Astrocyte (in vitro differentiated cells and primary cell): ENCODE measurements at regions not wholly inside any gene's neighbourhood (a gene's known extent, or its start where the extent isn't known, plus 50 kb on each side); places are given as distances from the start of the nearest gene placed in this dataset.

ENCODE experiments used
- CTCF ChIP-seq: IDR thresholded peaks from 2 replicates; pipeline ENCODE4 v1.5.1; 2011; ENCODE audit warnings: low read depth, mild to moderate bottlenecking, inconsistent platforms, low read length, moderate library complexity; ENCODE audit not compliant: insufficient read depth
- EZH2 ChIP-seq: IDR thresholded peaks from 2 replicates; pipeline ENCODE4 v1.6.1; 2012; ENCODE audit warnings: mild to moderate bottlenecking, low read length, inconsistent platforms; ENCODE audit not compliant: insufficient read depth

GRCh38 chr10:58963101-58963534, 213.3 kb upstream of the PHYHIPL start:
- TF ChIP-seq CTCF: no peak
- no peak for TF ChIP-seq EZH2
